ENCODE measurements at regions not wholly inside any gene's neighbourhood (a gene's known extent, or its start where the extent isn't known, plus 50 kb on each side); places are given as distances from the start of the nearest gene placed in this dataset.
"Not testable (repeated sequence)": the region's sequence is repeated elsewhere in the genome, so short reads cannot be mapped to it uniquely, and the experiment has no call there.

DNA sequence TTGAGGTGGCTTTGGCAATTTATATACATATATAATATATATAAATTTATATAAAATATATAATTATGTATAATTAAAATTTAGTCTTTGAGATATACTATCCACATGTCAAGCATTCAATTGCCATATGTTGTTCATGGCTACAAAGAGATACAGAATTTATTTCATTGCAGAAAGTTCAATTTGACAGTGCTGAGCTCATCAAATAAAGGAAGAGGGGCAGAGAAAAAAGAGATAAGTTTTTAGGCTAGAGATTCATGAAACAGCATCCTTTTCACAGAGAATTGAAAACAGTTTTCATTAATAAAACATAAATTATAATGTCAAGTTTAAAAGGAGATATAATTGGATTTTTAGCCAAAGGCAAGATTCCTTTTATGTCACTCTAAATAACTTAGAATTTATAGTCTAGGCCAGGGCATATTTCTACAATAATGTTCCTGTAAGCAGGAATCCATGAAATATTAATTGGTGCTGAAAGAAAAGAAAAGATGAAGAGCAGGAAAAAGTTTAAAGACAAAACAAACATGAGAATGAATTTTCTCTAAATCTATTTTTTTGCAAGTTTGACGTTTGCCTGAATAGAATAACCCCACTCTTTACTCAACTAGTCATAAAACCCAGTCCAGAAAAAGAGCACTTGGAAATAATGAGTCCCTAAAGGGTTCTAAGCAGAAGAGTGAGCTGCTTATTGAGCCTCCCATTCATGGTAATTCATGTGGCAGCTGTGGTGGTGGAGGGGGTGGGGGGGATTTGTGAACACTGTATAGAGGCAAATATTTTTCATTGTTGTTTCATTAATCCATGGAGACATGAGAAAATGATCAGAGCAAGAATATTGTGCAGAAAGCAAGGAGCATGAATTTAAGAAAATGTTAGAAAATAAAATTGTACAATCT lies 1279.5 kb downstream of the CDH12 start:
- Histone ChIP-seq H3K4me2 (ENCODE audit: insufficient read depth, low read length) (no peak overlapping the region), H3K27me3 (ENCODE audit: insufficient read depth, low read length, poor library complexity) (no peaks in the 10 kb centered on the region), H3K36me3 (ENCODE audit: insufficient read depth, low read length) (no peaks in the 10 kb centered on the region), H3K9ac (ENCODE audit: low read depth, low read length) (no peak overlapping the region), H3K9me3 (ENCODE audit: insufficient read depth, low read length, severe bottlenecking) (no peaks in the 10 kb centered on the region), H3K79me2 (ENCODE audit: insufficient read depth, low read length) (no peaks in the 10 kb centered on the region), H3K4me1 (ENCODE audit: insufficient read depth, low read length) (no peaks in the 10 kb centered on the region), H3K4me3 (ENCODE audit: low read depth in 1 of 2, low read length in 2 of 2) (no peak overlapping the region), H2AFZ (ENCODE audit: low read depth, low read length) (no peak overlapping the region), H3K27ac (ENCODE audit: low read length) (no peak overlapping the region), H4K20me1 (ENCODE audit: insufficient read depth, low read length) (no peaks in the 10 kb centered on the region)
- ATAC-seq (ENCODE audit: insufficient read depth, low read depth) (no peak), DNase-seq (no peak)
- TF ChIP-seq EZH2 (IDR thresholded peaks at IDR 0.05; ENCODE audit: borderline replicate concordance, low read depth, low read length, severe bottlenecking) = no peak
- TF ChIP-seq, protein P1, sequence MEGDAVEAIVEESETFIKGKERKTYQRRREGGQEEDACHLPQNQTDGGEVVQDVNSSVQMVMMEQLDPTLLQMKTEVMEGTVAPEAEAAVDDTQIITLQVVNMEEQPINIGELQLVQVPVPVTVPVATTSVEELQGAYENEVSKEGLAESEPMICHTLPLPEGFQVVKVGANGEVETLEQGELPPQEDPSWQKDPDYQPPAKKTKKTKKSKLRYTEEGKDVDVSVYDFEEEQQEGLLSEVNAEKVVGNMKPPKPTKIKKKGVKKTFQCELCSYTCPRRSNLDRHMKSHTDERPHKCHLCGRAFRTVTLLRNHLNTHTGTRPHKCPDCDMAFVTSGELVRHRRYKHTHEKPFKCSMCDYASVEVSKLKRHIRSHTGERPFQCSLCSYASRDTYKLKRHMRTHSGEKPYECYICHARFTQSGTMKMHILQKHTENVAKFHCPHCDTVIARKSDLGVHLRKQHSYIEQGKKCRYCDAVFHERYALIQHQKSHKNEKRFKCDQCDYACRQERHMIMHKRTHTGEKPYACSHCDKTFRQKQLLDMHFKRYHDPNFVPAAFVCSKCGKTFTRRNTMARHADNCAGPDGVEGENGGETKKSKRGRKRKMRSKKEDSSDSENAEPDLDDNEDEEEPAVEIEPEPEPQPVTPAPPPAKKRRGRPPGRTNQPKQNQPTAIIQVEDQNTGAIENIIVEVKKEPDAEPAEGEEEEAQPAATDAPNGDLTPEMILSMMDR (IDR thresholded peaks at IDR 0.05; ENCODE audit: borderline replicate concordance, extremely low read depth, low read length, poor library complexity, severe bottlenecking) = no peak

- not testable (repeated sequence) for H3K27me3 ChIP-seq (ENCODE audit: insufficient read depth, low read length, poor library complexity); H3K9me3 ChIP-seq (ENCODE audit: insufficient read depth, low read length, severe bottlenecking); ATAC-seq (ENCODE audit: insufficient read depth, low read depth); H3K36me3 ChIP-seq (ENCODE audit: insufficient read depth, low read length); H3K27ac ChIP-seq (ENCODE audit: low read length); H3K4me1 ChIP-seq (ENCODE audit: insufficient read depth, low read length); H3K4me2 ChIP-seq (ENCODE audit: insufficient read depth, low read length); H4K20me1 ChIP-seq (ENCODE audit: insufficient read depth, low read length); H3K4me3 ChIP-seq (ENCODE audit: low read depth in 1 of 2, low read length in 2 of 2); H3K79me2 ChIP-seq (ENCODE audit: insufficient read depth, low read length); H3K9ac ChIP-seq (ENCODE audit: low read depth, low read length); DNase-seq; H2AFZ ChIP-seq (ENCODE audit: low read depth, low read length)
Observed at GRCh38 chr5:21571196-21571595, 1281.9 kb downstream of the CDH12 start.

GRCh38 chr5:21559109-21559508 lies 1294.0 kb downstream of the CDH12 start:
- not testable (repeated sequence) for H3K4me2 ChIP-seq (ENCODE audit: insufficient read depth, low read length); H3K9ac ChIP-seq (ENCODE audit: low read depth, low read length); H3K4me3 ChIP-seq (ENCODE audit: low read depth in 1 of 2, low read length in 2 of 2); H3K79me2 ChIP-seq (ENCODE audit: insufficient read depth, low read length); H3K9me3 ChIP-seq (ENCODE audit: insufficient read depth, low read length, severe bottlenecking); H3K36me3 ChIP-seq (ENCODE audit: insufficient read depth, low read length); ATAC-seq (ENCODE audit: insufficient read depth, low read depth); H3K27me3 ChIP-seq (ENCODE audit: insufficient read depth, low read length, poor library complexity); H3K4me1 ChIP-seq (ENCODE audit: insufficient read depth, low read length); H3K27ac ChIP-seq (ENCODE audit: low read length); H2AFZ ChIP-seq (ENCODE audit: low read depth, low read length); H4K20me1 ChIP-seq (ENCODE audit: insufficient read depth, low read length); DNase-seq

DNA sequence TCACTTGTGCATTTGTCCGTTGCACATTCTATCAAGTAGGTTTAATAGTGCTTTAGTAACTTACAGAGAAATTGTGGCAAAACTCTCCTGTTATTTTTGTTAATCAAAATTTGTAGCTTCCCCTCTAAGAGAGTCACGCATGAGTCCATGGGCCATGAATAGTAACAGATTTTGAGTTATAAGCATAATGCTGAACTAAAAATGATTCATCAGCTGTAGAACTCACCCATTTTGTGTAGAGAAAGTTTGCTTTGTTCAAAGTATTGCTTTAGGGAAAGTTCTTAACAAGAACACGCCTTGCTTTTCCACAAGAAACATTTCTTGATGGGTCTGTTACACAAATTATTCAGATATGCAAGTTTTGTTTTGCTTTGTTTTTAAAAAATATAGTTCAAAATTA lies 1300.9 kb downstream of the CDH12 start:
- H2AFZ ChIP-seq (ENCODE audit: low read depth, low read length); H3K36me3 ChIP-seq (ENCODE audit: insufficient read depth, low read length); H3K4me3 ChIP-seq (ENCODE audit: low read depth in 1 of 2, low read length in 2 of 2); H3K4me2 ChIP-seq (ENCODE audit: insufficient read depth, low read length); H3K9me3 ChIP-seq (ENCODE audit: insufficient read depth, low read length, severe bottlenecking); H3K27ac ChIP-seq (ENCODE audit: low read length); DNase-seq; ATAC-seq (ENCODE audit: insufficient read depth, low read depth); H3K79me2 ChIP-seq (ENCODE audit: insufficient read depth, low read length); H3K9ac ChIP-seq (ENCODE audit: low read depth, low read length); H4K20me1 ChIP-seq (ENCODE audit: insufficient read depth, low read length); H3K4me1 ChIP-seq (ENCODE audit: insufficient read depth, low read length); H3K27me3 ChIP-seq (ENCODE audit: insufficient read depth, low read length, poor library complexity): not testable (repeated sequence)

DNA sequence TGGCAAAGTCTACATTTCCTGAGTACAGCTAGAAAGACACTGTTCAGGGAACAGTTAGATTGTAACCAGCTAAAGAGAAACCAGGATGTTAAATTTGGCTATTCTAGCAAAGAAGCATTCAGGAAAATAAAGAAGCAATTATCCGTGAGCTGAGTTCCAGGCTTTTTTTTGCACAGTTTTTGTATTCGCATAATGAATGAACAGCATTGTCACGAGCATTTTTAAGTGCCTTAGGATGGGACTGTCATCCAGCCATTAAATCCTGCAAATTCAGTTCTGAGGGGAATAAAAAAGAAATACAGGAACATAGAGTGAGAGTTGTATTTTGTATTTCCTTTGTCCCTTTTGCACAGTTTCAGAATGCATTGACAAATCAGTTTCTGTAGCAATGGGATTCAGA lies 1302.2 kb downstream of the CDH12 start:
- not testable (repeated sequence) for H3K79me2 ChIP-seq (ENCODE audit: insufficient read depth, low read length); H3K36me3 ChIP-seq (ENCODE audit: insufficient read depth, low read length); H2AFZ ChIP-seq (ENCODE audit: low read depth, low read length); ATAC-seq (ENCODE audit: insufficient read depth, low read depth); H3K4me2 ChIP-seq (ENCODE audit: insufficient read depth, low read length); H3K9ac ChIP-seq (ENCODE audit: low read depth, low read length); H3K4me3 ChIP-seq (ENCODE audit: low read depth in 1 of 2, low read length in 2 of 2); DNase-seq; H3K9me3 ChIP-seq (ENCODE audit: insufficient read depth, low read length, severe bottlenecking); H4K20me1 ChIP-seq (ENCODE audit: insufficient read depth, low read length); H3K4me1 ChIP-seq (ENCODE audit: insufficient read depth, low read length); H3K27ac ChIP-seq (ENCODE audit: low read length); H3K27me3 ChIP-seq (ENCODE audit: insufficient read depth, low read length, poor library complexity)

GRCh38 chr5:21547656-21548055 lies 1305.5 kb downstream of the CDH12 start:
- H3K4me1 ChIP-seq (ENCODE audit: insufficient read depth, low read length); H3K4me3 ChIP-seq (ENCODE audit: low read depth in 1 of 2, low read length in 2 of 2); ATAC-seq (ENCODE audit: insufficient read depth, low read depth); H3K27me3 ChIP-seq (ENCODE audit: insufficient read depth, low read length, poor library complexity); H3K79me2 ChIP-seq (ENCODE audit: insufficient read depth, low read length); H3K4me2 ChIP-seq (ENCODE audit: insufficient read depth, low read length); H3K36me3 ChIP-seq (ENCODE audit: insufficient read depth, low read length); H2AFZ ChIP-seq (ENCODE audit: low read depth, low read length); H3K27ac ChIP-seq (ENCODE audit: low read length); H3K9ac ChIP-seq (ENCODE audit: low read depth, low read length); H3K9me3 ChIP-seq (ENCODE audit: insufficient read depth, low read length, severe bottlenecking); H4K20me1 ChIP-seq (ENCODE audit: insufficient read depth, low read length); DNase-seq: not testable (repeated sequence)

DNA sequence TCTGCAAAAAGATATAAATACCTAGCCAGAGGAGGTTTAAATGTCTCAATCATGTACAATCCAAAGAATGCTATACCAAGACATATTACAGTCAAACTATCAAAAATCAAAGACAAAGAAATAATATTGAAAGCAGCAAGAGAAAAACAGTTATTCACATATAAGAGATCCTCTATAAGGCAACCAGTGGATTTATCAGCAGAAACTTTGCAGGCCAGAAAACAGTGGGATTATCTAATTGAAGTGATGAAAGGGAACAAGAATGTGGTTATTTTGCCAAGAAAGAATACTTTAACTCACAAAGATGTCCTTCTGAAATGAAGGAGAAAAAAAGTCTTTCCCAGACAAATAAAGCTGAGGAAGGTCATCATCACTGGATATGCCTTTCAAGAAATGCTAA lies 1318.0 kb downstream of the CDH12 start:
- H3K36me3 ChIP-seq (ENCODE audit: insufficient read depth, low read length); H3K4me1 ChIP-seq (ENCODE audit: insufficient read depth, low read length); ATAC-seq (ENCODE audit: insufficient read depth, low read depth); H3K9me3 ChIP-seq (ENCODE audit: insufficient read depth, low read length, severe bottlenecking); DNase-seq; H4K20me1 ChIP-seq (ENCODE audit: insufficient read depth, low read length); H3K9ac ChIP-seq (ENCODE audit: low read depth, low read length); H3K4me3 ChIP-seq (ENCODE audit: low read depth in 1 of 2, low read length in 2 of 2); H3K79me2 ChIP-seq (ENCODE audit: insufficient read depth, low read length); H2AFZ ChIP-seq (ENCODE audit: low read depth, low read length); H3K27ac ChIP-seq (ENCODE audit: low read length); H3K27me3 ChIP-seq (ENCODE audit: insufficient read depth, low read length, poor library complexity); H3K4me2 ChIP-seq (ENCODE audit: insufficient read depth, low read length): not testable (repeated sequence)

Measured in DND-41 (cell line).